ENCODE measurements at regions not wholly inside any gene's neighbourhood (a gene's known extent, or its start where the extent isn't known, plus 50 kb on each side); places are given as distances from the start of the nearest gene placed in this dataset.

GRCh38 chr11:22430141-22430541 lies 92.0 kb downstream of the SLC17A6 start:
- no peak overlapping the region for H3K4me3 ChIP-seq
- no peak overlapping the region for H3K27ac ChIP-seq
- no peaks in the 10 kb centered on the region for H3K36me3 ChIP-seq
- H3K4me1 ChIP-seq, result no peaks in the 10 kb centered on the region
- TF ChIP-seq CTCF (IDR thresholded peaks at IDR 0.05), result no peak
- intact Hi-C loops (cut with DNase I), result no loop called here
- no peaks in the 10 kb centered on the region for H3K9me3 ChIP-seq
- DNase-seq (ENCODE audit: low spot score in 2 of 2), result no peak
- H3K27me3 ChIP-seq, result no peaks in the 10 kb centered on the region

All from ascending aorta (tissue), 2 donors.